BE2C (cell line): ENCODE measurements at regions not wholly inside any gene's neighbourhood (a gene's known extent, or its start where the extent isn't known, plus 50 kb on each side); places are given as distances from the start of the nearest gene placed in this dataset.

ENCODE experiments used
- DNase-seq: peaks from one replicate; pipeline ENCODE4 v3.0.0-alpha.2; 2020
- H3K27me3 ChIP-seq: fragments of 250-450 bp; sonication (Bioruptor Pico); 2 replicates; pipeline ENCODE4 v1.5.1; 2020; ENCODE audit warnings: mild to moderate bottlenecking
- H3K36me3 ChIP-seq: fragments of 250-450 bp; sonication (Bioruptor Pico); 2 replicates; pipeline ENCODE4 v1.5.1; 2020; ENCODE audit warnings: mild to moderate bottlenecking
- H3K4me1 ChIP-seq: fragments of 250-450 bp; sonication (Bioruptor Pico); 2 replicates; pipeline ENCODE4 v1.5.1; 2020
- H3K4me3 ChIP-seq: 2 replicates; pipeline ENCODE4 v1.5.1; 2011; ENCODE audit warnings: low read depth, low read length
- H3K9me3 ChIP-seq: fragments of 250-450 bp; sonication (Bioruptor Pico); 2 replicates; pipeline ENCODE4 v1.5.1; 2020
- TF ChIP-seq, protein P1 (sequence below): IDR thresholded peaks from 2 replicates; pipeline ENCODE4 v1.5.1; 2012; ENCODE audit warnings: mild to moderate bottlenecking, low read depth, low read length

DNA sequence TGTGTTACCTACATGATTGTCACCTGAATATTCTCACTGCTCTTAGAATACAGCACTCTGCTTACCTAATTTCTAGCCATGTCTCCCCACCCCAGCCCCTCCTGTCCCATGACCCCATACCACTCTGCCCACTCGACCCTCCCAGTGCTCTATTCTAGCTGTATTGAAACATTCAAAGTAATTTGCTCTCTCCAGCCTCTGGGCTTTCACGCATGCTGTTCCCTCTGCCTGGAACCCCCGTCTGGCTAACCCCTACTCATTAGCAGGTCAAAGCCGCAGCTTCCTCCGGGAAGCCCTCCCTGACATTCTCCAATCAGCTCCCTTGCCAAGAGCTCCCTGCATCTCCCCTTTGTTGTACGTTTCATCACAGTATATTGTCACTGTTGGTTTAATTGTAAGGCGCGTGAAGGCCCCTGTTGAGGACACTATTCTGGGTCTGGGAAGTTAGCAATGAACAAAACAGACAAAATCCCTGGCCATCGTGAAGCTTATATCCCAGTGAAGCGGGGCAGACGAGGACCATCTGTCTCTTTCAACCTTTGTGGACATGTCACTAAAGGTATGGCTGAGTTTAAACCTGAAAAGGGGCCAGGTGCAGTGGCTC, 72.3 kb upstream of the LHX1 start:
- Histone ChIP-seq H3K9me3 (no peaks in the 10 kb centered on the region), H3K27me3 (no peaks in the 10 kb centered on the region), H3K4me1 (no peaks in the 10 kb centered on the region), H3K36me3 (no peaks in the 10 kb centered on the region), H3K4me3 (no peak overlapping the region)
- no peak for DNase-seq
- TF ChIP-seq, protein P1, sequence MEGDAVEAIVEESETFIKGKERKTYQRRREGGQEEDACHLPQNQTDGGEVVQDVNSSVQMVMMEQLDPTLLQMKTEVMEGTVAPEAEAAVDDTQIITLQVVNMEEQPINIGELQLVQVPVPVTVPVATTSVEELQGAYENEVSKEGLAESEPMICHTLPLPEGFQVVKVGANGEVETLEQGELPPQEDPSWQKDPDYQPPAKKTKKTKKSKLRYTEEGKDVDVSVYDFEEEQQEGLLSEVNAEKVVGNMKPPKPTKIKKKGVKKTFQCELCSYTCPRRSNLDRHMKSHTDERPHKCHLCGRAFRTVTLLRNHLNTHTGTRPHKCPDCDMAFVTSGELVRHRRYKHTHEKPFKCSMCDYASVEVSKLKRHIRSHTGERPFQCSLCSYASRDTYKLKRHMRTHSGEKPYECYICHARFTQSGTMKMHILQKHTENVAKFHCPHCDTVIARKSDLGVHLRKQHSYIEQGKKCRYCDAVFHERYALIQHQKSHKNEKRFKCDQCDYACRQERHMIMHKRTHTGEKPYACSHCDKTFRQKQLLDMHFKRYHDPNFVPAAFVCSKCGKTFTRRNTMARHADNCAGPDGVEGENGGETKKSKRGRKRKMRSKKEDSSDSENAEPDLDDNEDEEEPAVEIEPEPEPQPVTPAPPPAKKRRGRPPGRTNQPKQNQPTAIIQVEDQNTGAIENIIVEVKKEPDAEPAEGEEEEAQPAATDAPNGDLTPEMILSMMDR: no peak

DNA sequence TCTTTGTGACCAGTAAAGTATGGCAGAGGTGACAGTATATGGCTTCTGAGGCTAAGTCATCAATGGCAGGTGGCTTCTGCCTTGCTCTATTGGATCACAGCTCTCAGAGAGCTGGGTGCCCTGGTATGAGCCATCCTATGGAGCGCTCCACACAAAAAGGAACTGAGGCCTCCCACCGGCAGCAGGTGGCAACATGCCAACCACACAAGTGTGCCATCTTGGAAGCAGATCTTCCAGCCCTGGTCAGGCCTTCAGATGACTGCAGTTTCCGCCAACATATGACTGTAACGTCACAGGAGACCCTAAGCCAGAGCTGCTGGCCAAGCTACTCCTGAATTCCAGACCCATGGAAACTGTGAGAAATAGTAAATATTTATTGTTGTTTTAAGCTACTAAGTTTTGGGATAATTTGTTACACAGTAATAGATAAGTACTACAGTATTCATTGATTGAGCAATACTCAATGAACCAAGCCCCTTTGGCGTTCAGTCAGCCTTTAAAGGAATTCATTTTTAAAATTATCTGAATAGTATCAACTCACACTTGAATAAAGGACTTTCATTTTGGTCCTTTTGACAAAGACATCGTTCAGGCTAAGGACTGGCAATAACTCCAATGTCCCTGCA, 69.4 kb upstream of the LHX1 start:
- TF ChIP-seq, protein P1: no peak
- Histone ChIP-seq H3K36me3 (no peaks in the 10 kb centered on the region), H3K4me1 (no peaks in the 10 kb centered on the region), H3K9me3 (no peaks in the 10 kb centered on the region), H3K4me3 (no peak overlapping the region), H3K27me3 (no peaks in the 10 kb centered on the region)
- no peak for DNase-seq

DNA sequence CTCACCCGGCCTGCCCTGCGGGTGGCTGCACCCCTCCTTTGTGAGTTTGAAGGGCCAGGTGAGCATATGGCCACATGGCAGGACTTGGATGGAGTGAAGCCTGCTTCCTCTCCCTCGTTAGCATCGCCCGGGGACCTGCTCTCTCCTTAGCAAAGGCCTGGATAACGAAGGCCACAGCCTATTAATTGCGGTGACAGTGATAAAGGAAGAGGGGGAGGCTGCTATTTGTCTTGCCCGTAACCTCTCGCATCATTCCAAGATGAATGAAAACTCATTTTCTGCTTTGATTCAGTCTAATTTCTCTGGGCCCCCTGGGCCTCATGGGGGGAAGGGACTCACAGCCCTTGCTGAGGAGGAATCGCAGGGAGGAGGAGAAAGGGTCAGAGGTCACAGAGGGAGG, 68.5 kb upstream of the LHX1 start:
- Histone ChIP-seq H3K36me3 (no peaks in the 10 kb centered on the region), H3K9me3 (no peaks in the 10 kb centered on the region), H3K4me3 (no peak overlapping the region), H3K4me1 (no peaks in the 10 kb centered on the region), H3K27me3 (no peaks in the 10 kb centered on the region)
- no peak for DNase-seq
- TF ChIP-seq, protein P1: no peak

DNA sequence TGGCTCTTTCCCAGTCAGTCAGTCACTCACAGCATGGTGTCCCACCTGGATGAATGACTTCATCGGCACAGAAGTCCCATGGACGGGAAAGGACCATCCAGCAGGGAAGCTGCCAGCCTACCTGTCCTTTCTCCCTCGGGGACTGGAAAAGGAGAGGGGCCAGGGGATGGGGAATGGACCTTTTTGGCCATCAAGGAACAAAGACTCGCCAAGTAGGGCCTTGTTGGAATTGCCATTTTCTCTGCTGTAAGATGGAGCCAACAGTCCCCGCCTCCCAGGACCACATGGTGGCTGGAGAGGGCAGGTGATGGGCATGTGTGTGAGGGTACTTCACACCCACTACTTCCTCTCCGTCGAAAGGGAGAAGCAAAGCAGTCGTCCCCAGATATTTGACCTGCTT, 67.8 kb upstream of the LHX1 start:
- TF ChIP-seq, protein P1: no peak
- no peak overlapping the region for H3K4me3 ChIP-seq
- H3K36me3 ChIP-seq: no peaks in the 10 kb centered on the region
- no peaks in the 10 kb centered on the region for H3K27me3 ChIP-seq
- no peaks in the 10 kb centered on the region for H3K9me3 ChIP-seq
- DNase-seq: no peak
- H3K4me1 ChIP-seq: no peaks in the 10 kb centered on the region

DNA sequence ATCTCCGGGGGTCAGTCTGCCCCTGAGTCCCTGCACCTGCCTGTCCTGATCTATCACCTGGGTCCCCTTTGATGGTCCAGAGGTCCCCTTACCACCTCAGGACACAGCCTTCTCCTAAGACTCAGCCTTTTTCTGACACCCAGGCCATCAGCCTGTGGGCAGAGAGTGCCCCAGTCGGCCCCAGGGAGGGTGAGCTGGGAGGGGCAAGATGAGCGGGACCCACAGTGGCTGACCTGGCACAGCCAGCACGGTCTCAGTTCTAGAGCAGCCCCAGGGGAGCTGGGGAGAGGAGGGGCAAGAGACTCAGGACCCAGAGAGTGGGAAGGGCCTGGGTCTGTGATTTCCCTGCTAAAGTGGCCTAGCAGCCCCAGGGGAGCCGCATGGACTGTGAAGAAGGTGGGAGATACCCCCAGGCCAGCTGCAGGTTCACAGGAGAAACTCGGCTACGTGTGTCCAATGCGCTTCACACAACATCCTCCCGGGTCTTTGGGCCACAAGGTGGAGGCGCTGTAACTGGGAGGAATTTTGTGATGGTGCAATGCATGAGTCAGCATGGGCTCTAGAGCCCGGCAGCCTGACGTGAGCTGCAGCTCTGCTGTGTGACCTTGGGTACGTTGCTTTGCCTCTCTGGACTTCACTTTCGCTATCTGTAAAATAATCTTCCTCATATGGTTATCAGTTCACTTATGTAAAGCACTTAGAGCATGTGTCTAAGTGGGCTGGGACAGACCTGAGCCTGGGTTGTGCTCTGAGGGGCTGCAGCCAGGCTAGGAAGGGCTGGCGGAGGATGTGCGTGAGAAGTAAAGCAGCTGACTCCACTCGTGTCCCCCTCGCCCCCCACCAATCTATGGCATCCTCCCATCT, 67.2 kb upstream of the LHX1 start:
- Histone ChIP-seq H3K9me3 (no peaks in the 10 kb centered on the region), H3K36me3 (no peaks in the 10 kb centered on the region), H3K4me1 (no peaks in the 10 kb centered on the region), H3K4me3 (no peak overlapping the region), H3K27me3 (no peaks in the 10 kb centered on the region)
- TF ChIP-seq, protein P1: no peak
- DNase-seq: no peak

DNA sequence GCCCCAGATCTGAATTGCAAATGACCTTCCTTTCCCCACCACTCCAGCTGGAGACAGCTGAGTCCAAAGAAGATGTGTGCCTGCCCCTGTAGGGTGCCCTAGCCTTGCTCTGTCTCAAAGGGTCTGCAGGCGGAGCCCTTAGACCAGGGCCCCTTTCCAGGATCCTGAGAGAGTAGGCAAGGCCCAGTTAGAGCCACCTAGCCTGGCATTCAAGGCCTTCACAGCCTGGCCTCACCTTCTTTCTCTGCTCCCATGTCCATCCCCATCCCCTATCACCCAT, 66.6 kb upstream of the LHX1 start:
- TF ChIP-seq, protein P1: no peak
- no peak overlapping the region for H3K4me3 ChIP-seq
- DNase-seq: no peak
- H3K36me3 ChIP-seq: no peaks in the 10 kb centered on the region
- no peaks in the 10 kb centered on the region for H3K27me3 ChIP-seq
- no peaks in the 10 kb centered on the region for H3K4me1 ChIP-seq
- H3K9me3 ChIP-seq: no peaks in the 10 kb centered on the region
